GM21717 (cell line): ENCODE measurements at regions not wholly inside any gene's neighbourhood (a gene's known extent, or its start where the extent isn't known, plus 50 kb on each side); places are given as distances from the start of the nearest gene placed in this dataset.
A peak's percentile ranks its signal among the peaks of the same experiment; 100 is the strongest.
"Not testable (repeated sequence)": the region's sequence is repeated elsewhere in the genome, so short reads cannot be mapped to it uniquely, and the experiment has no call there.

Experiments used
- ATAC-seq: cut with Tn5 transposase; IDR thresholded peaks from one replicate; pipeline ENCODE4 v1.9.1; 2021; ENCODE audit warnings: mild to moderate bottlenecking, moderate library complexity; ENCODE audit not compliant: unreplicated experiment

GRCh38 chr2:104975851-104976250 lies 62.0 kb upstream of the MRPS9 start:
- ATAC-seq, result no peak

DNA sequence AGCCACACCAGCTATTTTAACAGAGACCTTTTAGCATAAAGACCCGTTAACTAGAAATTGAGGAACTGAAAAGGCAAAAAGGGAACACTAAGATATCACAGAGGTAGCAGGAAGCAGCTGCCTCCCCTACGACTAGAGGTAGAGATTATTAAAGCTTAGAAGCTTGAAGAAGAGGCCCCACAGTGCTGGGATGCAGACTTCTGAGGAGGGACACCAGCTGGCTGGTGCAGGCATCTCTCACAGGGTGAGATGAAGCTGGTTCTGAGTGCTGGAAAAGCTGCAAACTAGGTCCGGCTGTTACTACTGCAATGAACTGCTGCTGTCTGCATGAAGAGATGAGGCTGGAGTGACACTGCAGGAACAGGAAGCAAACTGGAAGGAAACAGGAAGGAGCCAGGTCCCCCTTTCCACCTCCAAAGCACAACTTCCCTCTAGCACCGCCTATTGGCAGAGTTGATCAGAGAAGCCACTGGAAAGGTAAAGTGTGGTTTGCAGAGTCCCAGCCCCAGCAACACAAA lies 61.2 kb upstream of the MRPS9 start:
- ATAC-seq, result peak; percentile 97

GRCh38 chr2:104977958-104978357 lies 59.9 kb upstream of the MRPS9 start:
- ATAC-seq, result no peak

GRCh38 chr2:104979786-104980185 lies 58.1 kb upstream of the MRPS9 start:
- not testable (repeated sequence) for ATAC-seq

GRCh38 chr2:104982111-104982510 lies 55.8 kb upstream of the MRPS9 start:
- no peak for ATAC-seq
